ENCODE measurements at regions not wholly inside any gene's neighbourhood (a gene's known extent, or its start where the extent isn't known, plus 50 kb on each side); places are given as distances from the start of the nearest gene placed in this dataset.

- no peak for TF ChIP-seq EZH2 (IDR thresholded peaks at IDR 0.05; ENCODE audit: borderline replicate concordance, insufficient read depth, low read length, poor library complexity, severe bottlenecking)
- no peak for TF ChIP-seq TAF1 (IDR thresholded peaks at IDR 0.05; ENCODE audit: low read depth)
- TF ChIP-seq, protein P1, sequence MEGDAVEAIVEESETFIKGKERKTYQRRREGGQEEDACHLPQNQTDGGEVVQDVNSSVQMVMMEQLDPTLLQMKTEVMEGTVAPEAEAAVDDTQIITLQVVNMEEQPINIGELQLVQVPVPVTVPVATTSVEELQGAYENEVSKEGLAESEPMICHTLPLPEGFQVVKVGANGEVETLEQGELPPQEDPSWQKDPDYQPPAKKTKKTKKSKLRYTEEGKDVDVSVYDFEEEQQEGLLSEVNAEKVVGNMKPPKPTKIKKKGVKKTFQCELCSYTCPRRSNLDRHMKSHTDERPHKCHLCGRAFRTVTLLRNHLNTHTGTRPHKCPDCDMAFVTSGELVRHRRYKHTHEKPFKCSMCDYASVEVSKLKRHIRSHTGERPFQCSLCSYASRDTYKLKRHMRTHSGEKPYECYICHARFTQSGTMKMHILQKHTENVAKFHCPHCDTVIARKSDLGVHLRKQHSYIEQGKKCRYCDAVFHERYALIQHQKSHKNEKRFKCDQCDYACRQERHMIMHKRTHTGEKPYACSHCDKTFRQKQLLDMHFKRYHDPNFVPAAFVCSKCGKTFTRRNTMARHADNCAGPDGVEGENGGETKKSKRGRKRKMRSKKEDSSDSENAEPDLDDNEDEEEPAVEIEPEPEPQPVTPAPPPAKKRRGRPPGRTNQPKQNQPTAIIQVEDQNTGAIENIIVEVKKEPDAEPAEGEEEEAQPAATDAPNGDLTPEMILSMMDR (IDR thresholded peaks at IDR 0.05; ENCODE audit: poor library complexity, severe bottlenecking): no peak
- TF ChIP-seq RAD21 (conservative IDR thresholded peaks at IDR 0.05): no peak
- no peak for TF ChIP-seq REST (IDR thresholded peaks at IDR 0.05; ENCODE audit: borderline replicate concordance)
- TF ChIP-seq POLR2AphosphoS5 (IDR thresholded peaks at IDR 0.05): no peak
- TF ChIP-seq EP300 (conservative IDR thresholded peaks at IDR 0.05; ENCODE audit: poor library complexity, severe bottlenecking): no peak
- no peak for TF ChIP-seq SMC3 (conservative IDR thresholded peaks at IDR 0.05; ENCODE audit: poor library complexity)
These were observed 767.2 kb downstream of the VRK1 start for GRCh38 chr14:97564334-97564733.

Measured in neural cell (in vitro differentiated cells).